RPMI7951 (cell line): ENCODE measurements at regions not wholly inside any gene's neighbourhood (a gene's known extent, or its start where the extent isn't known, plus 50 kb on each side); places are given as distances from the start of the nearest gene placed in this dataset.
A peak's percentile ranks its signal among the peaks of the same experiment; 100 is the strongest.

Experiments used
- DNase-seq: peaks from one replicate; pipeline ENCODE4 v3.0.0-alpha.2; 2012; ENCODE audit warnings: low read depth

DNA sequence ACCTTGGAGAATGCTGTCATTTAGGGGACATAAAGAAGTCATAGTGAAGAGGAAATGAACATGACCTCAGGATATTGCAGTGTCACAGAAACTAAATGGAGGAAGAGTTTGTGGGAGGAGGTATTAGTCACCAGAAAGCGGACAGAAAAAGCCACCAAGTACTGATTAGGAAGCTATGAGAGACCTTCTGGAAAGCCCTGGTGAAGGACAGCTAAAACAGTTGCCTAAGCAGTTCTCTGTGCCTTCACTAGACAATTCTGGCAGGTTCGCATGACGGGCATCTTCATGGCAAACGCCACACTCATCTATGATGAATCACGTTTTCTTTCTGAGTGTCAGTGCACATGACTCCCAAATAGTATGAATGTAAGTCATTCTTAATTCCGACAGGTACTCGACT is 325.8 kb downstream of the C11orf87 start:
- DNase-seq: peak; percentile 7

DNA sequence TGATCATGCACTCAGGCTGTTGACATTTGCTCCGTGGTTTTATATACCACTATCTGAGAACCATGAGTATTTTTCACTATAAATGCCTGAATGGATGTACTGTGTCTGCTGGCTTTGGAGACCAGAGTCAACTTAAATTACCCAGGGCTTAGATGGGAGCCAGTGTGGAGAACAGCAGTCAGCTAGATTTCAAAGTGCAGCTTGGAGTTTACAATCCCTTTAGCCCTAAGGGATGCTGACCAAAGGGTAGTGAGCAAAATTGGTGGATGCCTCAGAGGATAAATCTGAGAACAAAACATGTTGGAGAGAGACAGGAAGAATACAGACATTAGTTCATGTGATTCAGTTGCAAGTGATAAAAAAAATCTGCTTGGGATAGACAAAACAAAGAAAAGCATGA is 327.5 kb downstream of the C11orf87 start:
- DNase-seq: peak; percentile 1

DNA sequence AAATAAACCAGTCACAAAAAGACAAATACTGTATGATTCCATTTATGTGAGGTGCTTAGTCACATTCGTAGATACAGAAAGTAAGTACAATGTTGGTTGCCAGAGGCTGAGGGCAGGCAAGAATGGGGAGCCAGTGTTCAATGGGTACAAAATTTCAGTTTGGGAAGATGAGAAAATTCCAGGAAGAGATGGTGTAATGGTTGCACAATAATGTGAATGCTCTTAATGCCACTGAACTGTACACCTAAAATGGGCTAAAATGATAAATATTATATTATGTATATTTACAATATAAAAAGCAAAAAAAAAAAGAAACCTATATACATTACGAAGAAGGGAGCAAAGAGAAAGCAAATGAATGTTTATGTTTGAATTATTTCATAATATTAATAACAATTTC is 329.0 kb downstream of the C11orf87 start:
- no peak for DNase-seq

DNA sequence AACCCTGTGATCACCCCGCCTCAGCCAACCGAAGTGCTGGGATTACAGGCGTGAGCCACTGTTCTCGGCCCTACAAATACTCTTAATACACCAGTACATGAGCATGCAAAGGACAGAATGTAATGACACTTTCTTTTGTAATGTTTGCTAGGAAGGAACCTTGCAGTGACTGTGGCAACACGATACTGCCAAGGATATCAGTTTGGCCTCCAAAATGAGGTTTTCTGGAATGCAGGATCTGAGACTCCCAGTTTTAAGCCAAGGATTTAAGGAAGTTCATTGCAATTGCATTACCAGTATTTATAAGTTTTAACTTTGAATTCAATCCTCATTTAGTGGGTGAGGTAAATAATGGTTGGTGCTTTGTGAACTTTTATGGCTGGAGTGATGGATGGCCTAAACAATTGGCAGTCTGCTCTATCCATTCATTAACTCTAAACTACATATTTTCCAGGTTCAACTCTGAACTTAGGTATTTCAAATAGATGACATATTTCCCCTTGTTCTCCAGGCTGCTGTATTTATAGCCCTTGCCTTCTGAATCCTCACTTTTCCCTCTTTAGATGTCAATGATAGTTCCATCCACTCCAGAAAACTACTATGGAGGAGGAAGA is 330.3 kb downstream of the C11orf87 start:
- DNase-seq: no peak

DNA sequence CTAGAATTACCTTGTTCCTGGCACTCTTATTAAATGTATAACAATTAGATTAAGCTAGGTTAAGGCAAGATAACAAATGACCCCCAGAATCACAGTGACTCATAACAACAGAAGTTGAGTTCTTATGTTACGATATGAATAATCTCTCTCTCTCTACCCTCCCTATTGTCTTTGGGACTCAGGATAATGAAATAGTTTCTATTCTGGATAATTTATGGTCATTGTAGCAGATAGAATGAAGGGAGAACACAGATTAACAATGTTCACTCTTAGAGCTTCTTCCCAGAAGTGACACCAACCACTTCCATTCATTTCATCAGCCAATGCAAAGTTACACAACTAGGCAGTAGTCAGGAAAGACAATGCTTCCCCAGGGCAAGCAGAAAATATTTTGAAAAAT is 334.5 kb downstream of the C11orf87 start:
- no peak for DNase-seq

DNA sequence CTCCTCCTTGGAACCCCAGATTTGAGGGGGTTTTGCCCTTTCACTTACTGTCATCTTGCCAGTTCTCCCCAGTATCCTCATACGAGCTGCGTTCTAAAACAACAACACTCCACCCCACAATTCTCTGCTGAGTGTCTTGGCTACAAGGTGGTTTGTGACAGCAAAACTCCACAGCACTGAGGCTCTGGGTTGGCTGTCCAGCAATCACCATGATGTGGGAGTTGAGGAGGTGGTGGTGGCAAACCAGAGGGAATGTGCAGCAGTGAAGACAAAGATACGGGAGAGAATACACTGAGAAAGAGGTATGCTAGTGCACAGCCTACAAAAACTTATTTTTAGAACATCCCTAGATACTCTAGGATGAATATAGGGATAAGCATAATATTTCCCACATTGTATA is 335.0 kb downstream of the C11orf87 start:
- DNase-seq: no peak

DNA sequence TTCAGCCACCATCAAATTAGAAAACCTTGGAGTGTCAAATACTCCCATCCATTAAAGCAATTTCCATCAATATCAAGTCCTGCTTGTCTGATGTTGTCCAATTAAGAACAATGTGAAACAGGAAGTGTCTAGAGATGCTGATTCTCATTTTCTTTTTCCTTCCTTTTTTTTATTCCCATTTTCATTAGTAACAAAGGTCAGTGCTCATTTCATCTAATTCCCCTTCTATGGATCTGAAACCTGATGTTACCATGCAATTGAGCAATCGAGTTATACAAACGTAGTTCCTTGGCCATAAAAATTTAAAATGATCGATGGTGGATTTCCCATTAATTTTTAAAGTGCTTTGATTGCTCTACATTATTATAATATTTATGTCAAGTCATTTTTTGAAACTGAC is 330.6 kb upstream of the ZC3H12C start:
- no peak for DNase-seq

DNA sequence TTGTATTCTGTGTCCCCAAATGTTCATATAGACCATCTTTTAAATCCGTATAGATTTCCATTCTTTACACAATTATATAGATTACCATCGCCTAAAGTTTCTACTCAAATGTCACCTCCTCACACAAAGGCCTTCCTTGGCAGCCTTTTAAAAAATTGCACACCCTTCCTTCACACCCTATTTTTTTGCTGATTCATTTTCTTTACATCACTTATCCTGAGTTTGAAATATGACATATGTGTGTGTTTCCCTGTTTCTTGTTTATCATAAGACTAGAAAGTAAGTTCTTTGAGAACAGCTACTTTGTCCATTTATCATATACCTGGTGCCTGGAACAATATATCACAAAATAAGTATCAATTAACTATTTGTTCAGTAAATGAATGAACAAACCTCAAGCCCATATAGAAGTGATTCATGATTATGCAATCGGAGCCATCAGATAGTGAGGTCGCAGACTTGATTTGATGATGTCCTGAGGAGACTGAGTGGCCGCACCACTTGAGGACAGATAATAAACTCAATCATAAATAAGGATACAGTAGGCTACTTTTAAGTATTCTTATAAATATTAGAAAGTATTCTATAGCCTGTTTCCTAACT is 327.4 kb upstream of the ZC3H12C start:
- DNase-seq: no peak

DNA sequence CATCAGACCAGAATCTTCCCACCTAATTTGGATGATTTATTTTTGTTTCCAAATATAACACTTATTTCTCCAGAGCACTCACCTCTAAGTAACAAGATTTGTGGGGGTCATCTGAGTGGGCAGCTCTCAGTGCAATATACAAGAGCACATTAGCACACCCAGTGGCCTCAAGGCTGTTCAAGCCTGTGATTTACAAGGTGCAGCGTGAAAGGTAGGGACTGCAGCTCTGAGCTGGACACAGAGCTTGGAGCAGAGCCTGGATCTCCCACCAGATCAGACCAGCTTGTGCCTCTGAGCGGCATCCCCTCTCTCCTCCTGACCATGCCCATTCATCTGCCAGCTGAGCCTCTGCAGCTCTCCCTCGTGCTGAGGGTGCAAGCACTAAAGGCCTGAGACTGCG is 323.3 kb upstream of the ZC3H12C start:
- DNase-seq: no peak

DNA sequence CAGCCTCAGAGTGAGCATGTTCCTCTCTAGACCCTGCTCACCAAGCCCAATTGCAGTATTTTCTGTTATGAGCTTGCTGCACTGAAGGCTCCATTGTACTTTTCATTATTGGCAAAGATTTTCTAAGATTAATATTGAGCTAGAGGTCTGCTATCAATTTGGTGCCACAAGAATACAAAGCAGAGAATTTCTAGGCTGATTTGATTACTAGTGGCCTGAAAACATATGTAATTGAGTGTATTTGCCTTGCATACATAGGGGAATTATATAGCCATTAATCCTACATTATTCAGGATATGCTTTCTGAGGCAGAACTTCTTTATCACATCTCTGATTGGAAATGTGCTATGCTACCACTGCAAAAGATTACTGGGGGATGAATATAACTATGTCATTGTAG is 322.9 kb upstream of the ZC3H12C start:
- no peak for DNase-seq

DNA sequence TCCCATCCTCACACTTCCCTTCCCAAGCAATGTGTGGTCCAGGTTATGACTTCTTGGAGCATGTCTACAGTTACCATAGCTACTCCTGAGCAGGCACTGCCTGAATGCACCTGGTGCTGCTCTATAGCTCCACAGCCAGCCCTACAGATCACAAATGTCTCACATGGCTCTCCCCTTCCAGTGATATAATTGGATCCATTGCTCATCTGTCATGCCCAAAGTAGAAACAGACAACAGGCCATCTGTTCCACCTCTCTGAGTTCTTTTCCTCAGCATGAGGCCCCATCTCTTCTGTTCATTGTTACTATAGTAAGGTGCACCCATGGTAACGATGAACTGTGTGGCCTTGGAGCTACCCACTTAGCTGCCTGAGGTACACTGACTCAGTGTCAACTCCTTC is 320.3 kb upstream of the ZC3H12C start:
- DNase-seq: no peak

DNA sequence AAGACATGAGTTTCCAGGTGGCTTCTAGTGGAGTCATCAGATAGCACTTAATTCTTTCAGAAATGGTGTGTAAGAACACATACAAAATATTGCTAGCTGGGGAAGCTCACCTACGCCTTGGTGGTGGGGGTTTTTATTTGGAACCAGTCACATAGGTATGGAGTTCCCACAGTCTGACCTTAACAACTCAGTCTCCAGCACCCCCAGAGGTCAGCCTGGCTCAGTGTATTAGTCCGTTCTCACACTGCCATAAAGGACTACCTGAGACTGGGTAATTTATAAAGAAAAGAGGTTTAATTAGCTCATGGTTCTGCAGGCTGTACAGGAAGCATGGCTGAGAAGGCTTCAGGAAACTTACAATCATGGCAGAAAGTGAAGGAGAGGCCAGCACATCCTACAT is 317.5 kb upstream of the ZC3H12C start:
- DNase-seq: no peak

DNA sequence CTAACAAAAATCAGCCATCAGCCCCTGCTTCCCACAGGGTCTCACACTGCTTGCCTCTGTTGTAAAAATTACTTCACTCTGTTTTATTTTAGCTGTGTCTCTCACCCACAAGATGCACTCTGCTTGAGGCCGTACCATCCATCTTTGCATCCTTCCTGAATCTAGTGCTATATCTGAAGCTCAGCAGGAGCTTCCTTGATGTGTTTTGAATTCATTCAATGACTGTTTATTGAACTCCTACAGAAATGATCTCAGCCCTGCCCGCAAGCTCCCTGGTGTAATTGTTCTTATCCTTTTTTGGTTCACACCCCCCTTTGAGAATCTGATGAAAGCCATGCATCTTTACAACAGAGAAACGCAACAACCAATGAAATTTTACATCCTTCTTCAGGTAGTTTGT is 310.2 kb upstream of the ZC3H12C start:
- DNase-seq: no peak

DNA sequence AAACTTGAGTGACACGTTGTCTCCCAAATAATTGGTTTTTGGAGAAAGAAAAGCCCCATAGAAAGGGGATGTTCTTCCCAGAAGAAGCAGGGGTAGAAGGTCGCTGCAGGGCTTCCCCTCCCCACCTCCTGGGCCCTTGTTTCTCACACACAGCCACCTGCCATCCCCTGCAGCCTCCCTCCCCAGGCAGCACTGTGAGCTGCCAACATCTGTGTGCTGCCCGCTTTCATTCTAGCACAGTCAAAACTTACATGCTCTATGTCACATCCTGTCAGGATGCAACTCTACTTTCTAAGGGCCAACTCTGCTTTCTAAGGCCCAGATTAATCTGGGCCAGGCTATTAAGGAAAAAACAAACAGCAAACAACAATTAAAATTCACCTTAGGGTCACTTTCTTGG is 309.4 kb upstream of the ZC3H12C start:
- DNase-seq: no peak

DNA sequence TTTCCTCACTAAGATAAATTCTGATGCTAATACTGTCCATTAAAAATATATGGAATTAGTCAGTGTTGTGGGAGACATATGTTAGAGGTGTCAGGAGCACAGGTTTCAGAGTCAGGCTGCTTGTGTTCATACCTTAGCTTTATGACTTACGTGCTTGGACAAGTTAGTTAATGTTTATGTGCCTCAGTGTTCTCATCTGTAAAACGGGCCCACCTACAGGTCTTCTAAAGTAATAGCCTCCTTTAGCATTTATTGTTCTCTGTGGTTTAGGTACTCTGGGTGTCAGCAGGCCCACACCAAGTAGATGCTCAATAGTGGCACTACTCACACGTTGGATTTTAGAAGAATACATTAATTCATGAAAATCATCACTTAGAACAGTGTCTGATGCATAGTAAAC is 308.7 kb upstream of the ZC3H12C start:
- no peak for DNase-seq

DNA sequence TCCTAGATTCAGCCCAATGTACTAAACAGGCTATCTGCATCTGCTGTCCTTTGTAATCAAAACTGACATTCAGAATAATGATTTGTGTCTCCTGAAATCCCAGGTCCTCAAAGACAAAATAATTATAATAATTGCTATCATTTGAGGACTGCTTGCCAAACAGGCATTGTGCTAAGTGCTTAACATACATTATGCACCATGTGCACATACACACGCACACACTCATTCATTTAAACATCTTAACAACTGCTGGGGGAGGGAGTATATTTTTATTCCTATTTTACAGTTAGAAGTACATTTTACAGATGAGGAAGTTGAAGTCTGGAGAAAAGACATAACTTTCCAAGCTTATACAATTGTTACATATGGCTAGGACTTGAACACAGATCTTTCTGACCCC is 308.0 kb upstream of the ZC3H12C start:
- DNase-seq: no peak

DNA sequence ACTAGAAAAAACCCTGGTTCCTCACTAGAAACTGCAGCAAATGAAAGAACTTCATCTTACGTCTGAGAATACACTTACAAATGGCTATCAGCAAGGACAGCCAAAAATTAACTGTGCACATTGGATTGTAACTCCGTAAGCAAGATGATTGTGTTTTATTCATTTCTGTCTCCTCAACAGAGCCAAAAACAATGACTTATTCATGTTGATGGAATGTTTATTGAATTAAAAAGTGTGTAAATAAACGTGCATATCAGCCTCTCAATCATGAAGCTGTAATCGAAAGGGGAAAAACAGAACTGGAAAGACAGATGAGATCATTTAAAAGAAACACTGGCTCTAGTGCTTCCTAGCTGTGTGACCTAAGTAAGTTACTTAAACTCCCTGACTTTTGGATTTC is 307.5 kb upstream of the ZC3H12C start:
- no peak for DNase-seq

DNA sequence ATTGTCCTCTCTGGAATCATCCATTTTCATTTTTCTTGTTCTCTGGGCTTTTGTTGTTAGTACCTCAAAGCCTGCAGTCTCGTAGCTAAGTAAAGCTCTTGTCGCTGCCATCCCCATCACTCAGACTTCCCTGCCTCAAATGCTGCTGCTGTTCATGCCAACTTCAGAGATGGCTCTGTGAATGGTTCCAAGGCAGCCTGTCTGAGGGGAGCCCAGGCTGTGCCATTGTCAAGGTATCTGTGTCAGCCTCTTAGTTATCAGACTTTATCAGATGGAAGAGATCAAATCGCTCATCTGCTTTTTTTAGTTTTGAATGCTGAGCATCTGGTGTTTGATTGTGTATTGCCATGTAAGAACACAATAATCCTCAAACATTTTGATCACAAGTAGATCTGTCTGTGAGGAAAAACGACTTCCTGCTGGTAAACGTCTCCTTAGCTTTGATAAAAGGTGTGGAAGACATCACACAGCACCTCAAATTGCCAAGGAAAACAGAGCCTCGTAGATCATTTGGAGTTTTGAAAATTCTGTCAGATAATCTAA is 304.2 kb upstream of the ZC3H12C start:
- DNase-seq: no peak

DNA sequence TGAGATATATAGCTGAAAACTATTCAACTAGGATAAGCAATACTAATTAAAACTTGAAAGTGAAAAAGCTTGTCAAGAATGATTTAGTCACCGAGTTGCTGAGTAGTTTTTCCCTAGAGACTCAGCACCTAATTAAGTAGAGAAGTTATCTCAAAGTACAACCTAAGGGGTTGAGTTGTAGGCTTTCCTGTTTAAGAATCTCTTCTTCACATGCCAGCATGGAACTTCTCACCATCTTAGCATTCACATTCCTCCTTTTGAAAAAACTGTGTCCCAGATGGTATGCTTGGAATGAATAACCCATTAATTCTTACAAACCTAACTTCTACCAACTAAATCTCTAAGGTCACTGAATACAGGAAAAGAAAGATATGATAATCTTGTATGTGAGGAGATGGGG is 303.3 kb upstream of the ZC3H12C start:
- no peak for DNase-seq

DNA sequence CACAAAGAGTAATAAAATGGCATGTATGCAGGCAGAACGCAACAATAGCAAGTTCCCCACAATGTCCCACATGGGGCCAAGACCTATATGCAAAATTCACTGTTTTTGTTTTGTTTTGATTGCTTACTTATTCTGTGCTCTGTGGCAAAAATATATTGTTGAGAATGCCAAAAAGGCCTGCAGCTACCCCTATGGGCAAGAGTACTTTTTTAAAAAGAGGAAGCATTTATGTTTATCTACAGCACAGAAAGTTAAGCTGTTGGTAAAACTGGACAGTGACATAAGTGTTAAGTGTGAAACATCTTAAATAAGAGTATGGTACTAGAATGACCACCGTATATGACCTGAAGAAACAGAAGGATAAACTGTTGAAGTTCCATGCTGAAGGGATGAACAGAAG is 301.9 kb upstream of the ZC3H12C start:
- no peak for DNase-seq

DNA sequence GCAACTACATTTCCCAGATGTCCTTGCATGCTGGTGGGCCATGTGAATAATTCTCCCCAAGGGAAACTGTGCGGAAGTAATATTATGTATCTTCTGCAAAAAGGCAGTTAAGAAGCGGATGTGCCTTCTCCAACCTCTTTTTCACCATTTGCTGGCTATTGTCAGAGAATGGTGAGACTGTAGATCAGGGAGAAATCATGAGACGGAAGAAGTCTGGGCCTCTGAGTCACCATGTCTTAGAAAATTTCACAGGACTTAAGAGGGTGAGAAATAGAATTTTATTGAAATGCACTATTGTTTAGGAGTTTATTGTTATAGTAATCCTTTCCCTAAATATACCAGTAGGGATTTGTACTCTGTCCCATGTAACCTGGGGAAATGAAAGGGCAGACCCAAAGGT is 298.7 kb upstream of the ZC3H12C start:
- peak; percentile 2 for DNase-seq

DNA sequence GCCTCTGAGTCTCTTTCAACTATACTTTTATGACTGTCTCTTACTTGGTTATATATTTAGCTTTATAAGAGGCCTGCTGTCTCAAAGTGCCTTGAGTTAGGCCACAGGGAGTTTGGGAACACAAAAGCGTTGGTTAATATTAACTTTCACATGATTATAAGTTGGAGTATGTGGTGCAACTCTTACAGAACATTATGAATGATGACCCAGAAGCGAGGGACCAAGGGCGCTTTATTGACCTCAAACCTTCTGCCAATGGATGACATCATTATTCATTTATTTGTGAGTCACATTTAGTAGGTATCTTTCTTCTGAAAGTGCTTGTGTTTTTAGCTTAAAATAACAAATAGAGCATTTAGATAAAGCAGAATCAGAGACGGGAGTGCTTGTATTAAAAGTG is 298.0 kb upstream of the ZC3H12C start:
- no peak for DNase-seq

DNA sequence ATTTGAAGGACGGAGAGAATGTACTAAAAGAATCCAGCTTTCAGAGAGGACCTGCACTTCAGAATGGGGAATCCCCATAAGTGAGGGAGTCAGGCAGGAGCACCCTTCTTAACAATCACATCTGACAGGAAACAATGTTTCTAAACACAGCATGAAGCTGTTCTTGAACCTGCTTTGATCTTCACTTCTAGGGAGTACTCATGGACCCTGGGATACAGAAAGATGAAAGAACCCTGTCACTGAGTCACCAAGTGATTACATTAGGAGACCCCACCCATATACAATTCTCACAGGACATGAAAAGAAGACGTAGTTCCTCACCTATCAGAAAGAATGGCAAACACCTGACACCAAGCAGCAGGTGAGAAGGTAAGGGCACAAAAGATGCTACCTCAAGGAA is 296.9 kb upstream of the ZC3H12C start:
- DNase-seq: no peak

DNA sequence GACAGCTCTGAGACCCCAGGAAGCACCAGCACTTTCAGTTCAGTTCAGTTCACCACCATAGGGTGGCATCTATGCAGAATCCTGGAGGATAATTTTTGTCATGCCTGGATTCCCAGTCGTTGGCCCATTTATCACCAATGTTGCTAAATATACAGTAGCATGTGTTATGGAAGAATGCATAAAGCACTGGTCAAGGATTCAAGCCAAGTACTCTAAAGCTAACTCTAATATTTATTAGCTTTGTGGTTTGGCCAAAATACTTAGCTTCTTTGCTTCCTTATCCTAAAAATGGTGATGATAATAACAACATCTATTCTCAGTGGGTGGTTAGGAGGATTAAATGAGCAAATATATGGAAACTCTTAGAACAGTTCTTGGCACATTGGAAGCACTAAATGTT is 294.7 kb upstream of the ZC3H12C start:
- DNase-seq: no peak
